ENCODE measurements at regions not wholly inside any gene's neighbourhood (a gene's known extent, or its start where the extent isn't known, plus 50 kb on each side); places are given as distances from the start of the nearest gene placed in this dataset.
"Not testable (repeated sequence)": the region's sequence is repeated elsewhere in the genome, so short reads cannot be mapped to it uniquely, and the experiment has no call there.

DNA sequence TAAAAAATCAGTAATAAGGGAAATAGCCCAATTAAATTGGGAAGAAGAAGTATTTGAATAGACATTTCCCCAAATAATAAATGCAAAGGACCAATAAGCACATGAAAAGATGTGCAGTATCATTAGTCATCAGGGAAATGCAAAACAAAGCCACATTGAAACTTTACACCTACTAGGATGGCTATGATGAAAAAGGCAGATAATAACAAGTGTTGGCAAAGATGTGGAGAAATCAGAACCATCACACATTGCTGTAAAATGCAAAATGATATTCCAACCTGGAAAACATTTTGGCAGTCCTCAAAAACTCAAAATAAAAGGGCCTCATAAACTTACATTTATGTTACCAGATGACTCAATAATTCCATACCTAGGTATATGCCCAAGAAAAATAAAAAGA lies 131.1 kb upstream of the G2E3 start:
- no peak for DNase-seq (ENCODE audit: low spot score)

DNA sequence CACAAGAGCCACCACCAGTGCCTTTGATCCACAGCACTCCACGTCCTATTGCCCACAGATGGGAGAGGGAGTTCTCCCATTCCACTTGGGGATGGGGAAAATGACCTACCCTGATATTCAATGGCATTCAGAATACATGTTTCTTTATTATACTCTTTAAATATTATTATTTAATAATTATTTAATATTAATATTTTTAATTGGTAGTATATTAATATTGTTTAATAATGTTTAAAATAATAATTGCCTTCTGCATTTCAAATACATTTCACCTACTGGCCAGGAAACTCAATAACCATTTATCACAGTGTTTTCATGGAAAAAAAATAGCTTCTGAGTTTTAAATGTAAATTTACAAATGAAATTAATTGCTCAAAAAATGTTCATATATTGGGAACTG lies 127.4 kb upstream of the G2E3 start:
- DNase-seq (ENCODE audit: low spot score): no peak

DNA sequence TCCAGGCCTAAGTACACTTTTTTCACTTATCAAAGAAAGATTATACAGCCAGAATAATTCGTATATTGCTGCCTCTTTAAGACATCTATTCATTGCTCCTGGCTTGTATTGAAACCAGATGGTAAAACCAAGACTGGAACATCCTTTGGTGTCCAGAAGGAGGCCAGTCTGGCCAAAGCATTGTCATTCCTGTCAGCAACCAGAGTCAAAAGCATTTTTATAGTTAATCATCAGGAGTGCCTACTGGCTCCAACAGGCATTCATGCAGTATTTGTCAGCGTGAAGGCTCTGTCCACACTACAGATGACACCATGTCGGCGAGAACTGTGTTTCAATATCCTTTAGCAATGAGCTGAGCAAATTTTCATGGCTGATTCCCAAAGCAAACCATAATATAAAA lies 118.0 kb upstream of the G2E3 start:
- DNase-seq (ENCODE audit: low spot score): no peak

DNA sequence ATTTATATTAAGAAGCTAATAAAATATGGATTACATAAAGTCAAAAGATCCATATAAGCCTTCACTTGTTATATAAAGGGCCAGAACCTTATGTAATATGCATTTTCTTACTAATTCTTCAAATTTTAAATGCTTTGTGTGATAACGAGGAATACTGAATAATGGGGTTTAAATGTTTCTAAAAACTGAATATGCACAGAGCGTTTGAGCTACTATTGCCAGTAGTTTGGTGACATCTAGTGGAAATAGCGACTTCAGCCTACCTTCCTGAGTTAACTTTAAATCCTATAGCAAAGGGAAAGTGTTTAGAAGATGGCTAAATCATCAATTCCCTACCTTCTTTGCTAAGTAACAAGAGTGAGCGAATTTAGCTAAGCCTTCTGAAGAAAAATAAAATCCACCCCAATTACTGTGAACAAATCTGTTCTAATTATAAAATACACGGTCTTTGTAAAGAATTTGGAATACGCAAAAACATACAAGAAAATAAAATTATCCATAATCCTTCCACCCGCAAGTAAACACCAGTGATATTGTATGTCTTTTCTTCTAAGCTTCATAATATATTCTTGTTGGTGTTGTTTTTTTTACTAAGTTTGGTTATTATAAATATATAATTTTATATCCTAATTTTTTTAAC lies 115.5 kb upstream of the G2E3 start:
- peak; percentile 21 for DNase-seq (ENCODE audit: low spot score)

DNA sequence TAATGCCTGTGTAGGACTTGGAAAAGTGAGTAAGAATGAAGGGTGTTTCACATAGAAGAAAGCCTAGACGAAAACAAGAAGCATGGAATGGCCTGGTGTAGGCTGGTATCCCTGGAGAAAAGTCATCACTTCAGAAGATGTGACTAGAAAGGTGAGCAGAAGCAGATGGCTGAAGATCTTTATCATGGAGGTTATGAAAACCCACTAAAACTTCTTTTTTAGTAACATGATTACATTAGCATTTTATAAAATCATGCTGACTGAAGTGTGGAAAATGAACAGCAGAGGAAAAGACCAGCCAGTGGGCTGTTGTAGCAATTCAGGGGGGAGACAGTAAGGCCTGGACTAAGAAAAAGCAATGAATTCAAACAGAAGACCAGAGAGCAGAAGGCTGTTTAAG lies 114.5 kb upstream of the G2E3 start:
- DNase-seq (ENCODE audit: low spot score): no peak

DNA sequence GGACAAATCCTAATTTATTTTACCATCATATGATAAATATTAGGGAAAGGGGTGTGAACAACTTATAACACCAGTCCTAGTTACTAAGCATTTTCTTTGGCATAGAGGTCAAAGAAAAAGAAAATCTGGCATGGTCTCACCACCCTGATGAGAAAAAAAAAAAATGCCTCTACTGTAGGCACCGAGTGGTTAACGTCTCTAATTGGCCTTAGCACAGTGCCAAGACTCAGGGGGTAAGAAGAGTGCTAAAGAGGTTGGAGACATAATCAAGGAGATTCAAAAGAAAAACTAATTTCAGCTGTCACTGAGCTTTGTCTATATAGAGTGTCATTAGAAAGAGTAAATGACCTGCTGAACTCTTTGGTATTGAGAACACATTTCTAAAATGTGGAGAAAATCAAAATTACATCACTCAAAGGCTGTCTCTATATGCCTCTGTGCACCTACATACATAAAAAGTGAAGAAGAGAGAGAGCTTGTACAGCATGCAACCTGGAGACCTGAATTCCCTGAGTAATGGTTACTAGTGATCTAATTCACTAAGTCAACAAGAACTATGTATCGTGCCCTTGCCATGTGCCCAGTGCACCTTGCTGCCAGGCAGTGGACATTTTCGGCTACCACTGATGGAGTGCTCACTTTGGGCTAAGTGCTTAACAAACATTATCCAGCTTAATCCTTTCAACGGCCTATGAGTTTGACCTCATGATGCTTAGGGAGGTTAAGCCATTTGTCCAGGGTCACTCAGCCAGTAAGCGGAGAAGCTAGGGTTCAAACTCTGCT lies 113.8 kb upstream of the G2E3 start:
- no peak for DNase-seq (ENCODE audit: low spot score)

DNA sequence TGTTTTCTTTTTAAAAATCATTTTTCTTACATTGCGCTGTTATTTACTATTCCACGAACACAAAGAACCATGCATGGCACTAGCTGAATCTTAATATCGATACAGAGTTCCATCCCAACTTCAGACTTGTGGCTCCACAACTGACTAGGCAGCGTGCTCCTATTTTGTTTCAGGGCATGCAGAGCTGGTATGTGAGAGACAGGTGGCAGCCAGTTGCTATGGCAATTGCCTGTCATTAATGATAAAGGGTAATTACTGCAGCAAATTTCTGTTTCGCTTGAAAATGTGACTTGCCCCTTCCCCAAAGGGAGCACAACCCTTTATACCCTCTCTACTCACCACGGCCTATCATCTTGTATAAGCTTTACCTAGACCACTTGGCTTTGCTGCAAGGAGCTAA lies 113.1 kb upstream of the G2E3 start:
- DNase-seq (ENCODE audit: low spot score): no peak

DNA sequence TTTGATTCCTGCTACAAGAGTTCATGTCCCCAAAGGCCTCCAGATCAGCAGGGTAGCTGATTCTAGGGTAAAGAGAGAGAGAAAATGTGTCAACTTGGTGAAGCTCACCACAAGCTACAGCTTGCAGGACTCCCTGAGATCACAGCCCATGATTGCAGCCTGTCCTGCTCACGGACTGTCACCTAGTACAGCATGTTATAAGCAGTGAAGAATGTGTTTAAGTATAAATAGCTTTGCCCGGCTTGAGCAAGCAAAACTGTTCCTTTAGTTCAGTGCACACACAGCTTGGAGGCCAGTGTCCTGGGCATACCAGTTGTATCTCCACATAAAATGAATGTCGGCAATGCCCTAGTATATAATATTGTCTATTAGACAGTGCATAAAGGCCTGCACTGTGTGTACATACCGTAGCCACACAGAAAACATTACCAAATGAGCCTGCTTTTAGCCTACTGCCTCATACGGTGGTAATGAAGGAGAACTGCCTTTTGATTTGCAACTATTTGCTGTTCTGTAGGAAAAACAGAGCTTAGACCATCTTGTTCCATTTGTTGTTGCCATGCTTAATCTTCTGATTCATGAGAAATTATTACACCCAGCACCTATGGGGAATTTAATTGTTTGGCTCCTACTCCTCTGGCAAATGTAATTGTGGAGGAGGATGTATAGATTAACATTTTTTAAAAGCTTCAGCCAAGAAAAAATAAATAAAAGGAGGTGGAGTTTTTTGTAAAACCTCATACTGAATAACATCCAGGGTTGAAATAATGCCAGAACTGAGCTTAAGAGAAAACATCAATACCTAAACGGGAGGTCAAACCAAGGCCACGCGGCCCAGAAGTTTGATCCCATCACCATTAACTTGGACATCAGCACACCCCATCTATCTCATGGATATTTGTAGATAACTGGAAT lies 108.1 kb upstream of the G2E3 start:
- no peak for DNase-seq (ENCODE audit: low spot score)

DNA sequence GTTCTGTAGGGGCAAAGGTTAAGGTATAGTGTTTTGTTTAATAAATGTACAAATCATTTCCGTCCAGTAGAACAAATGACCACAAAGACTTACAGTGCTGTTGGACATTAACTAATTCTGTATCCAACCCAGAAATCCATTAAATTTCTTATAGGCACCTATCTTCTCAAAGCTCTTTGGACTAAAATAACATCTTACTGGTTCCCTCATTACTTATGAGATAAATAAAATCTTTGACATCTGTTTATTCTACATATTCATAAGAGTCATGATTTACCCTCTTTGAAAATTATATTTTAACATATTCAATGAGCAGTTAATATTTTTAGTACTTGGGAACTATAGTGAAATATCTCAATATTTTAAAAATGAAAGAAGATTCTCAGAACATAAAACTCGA lies 102.7 kb upstream of the G2E3 start:
- no peak for DNase-seq (ENCODE audit: low spot score)

DNA sequence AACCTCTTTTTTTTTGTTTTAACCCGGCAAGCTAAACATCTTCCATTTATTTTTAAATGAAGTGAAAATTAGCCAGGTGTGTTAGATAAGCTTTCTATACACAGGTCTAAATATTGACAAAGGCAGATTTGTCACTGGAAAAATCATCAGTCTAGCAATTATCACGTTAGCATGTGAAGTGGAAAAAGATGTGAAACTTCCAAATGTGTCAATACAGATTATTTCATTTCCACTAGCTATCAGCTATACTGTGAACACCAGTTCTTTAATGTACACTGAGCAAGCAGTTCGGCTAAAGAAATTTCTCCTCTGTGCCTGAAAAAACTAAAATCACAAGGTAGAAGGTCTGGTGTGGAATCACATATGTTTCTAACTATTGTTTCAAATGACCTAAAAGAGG lies 96.6 kb upstream of the G2E3 start:
- no peak for DNase-seq (ENCODE audit: low spot score)

DNA sequence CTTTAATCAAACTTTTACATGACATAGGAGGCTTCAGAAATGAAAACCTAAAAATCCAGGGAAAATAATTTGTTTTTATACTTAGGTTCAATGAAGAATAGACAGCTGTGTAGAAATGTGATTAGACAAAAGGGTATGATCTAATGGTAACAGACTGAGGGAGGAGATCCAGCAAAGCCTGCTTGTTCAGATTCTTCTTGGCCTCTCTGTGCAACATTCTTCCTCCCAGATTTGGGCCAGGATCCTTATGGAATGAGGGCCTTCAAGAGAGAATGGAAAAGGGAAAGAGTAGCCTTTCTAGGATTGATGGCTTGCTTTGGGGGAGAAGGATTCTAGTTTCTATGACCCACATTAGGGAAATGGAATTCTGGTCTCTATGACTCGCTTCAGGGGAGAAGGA lies 94.5 kb upstream of the G2E3 start:
- DNase-seq (ENCODE audit: low spot score): no peak

DNA sequence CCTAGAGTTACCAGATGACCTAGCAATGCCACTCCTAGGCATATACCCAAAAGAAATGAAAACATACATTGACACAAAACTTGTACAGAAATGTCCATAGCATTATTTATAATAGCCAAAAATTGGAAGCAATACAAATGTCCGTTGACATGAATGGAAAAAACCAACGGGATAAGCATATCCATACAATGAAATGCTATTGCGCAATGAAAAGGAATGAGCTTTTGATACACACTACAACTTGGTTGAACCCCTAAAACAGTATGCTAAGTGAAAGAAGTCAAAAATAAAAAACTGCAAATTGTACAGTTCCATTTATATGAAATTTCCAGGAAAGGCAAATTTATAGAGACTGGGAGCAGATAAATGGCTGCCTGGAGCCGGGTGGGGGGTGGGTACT lies 90.6 kb upstream of the G2E3 start:
- DNase-seq (ENCODE audit: low spot score): no peak

DNA sequence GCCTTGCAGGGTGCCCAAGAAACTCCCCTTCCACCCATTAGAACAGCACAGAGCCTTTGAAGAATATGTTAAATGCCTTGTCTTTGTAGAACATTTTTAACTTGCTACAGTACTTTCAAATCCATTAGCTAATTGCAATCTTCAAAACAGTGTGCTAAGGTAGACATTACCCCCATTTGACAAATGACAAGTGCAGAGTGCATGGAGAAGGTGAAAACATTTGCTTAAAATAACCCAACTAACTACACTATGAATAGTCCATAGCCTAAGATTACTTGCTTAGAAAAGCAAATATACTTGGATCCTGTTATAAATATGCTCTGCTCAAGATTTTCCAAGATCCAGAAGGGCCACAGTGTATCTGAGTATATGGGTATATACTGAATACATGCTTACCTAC lies 87.0 kb upstream of the G2E3 start:
- DNase-seq (ENCODE audit: low spot score): no peak

DNA sequence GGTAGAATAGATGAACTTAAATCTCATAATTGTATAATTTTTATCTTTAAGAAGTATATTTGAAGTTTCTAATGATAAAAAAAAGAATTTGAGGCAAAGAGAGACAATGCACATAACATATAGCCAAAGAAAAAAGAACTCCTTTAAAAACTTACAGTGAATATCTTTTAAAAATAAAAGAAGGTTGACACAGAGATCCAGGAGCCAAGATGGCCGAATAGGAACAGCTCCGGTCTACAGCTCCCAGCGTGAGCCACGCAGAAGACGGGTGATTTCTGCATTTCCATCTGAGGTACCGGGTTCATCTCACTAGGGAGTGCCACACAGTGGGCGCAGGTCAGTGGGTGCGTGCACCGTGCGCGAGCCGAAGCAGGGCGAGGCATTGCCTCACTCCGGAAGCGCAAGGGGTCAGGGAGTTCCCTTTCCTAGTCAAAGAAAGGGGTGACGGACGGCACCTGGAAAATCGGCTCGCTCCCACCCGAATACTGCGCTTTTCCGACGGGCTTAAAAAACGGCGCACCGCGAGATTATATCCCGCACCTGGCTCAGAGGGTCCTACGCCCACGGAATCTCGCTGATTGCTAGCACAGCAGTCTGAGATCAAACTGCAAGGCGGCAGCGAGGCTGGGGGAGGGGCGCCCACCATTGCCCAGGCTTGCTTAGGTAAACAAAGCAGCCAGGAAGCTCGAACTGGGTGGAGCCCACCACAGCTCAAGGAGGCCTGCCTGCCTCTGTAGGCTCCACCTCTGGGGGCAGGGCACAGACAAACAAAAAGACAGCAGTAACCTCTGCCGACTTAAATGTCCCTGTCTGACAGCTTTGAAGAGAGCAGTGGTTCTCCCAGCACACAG lies 84.9 kb upstream of the G2E3 start:
- not testable (repeated sequence) for DNase-seq (ENCODE audit: low spot score)

DNA sequence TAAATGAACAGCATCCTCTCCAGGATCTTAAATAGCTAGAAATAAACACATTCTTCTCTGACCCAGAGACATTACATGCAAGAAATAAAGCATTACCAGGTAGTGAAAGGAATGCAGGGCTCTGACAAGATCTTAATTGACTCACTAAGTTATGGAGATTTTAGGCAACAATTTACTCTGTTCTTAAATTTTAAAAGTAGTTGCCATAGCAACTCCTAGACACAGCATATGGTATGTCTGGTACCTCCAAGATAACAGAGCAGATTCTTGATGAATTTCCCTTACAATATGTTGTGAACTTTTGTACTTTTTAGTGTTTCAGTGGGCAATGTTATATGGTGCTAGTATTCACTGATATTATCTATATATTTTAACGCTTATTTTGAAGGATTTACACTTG lies 76.7 kb upstream of the G2E3 start:
- DNase-seq (ENCODE audit: low spot score): no peak

DNA sequence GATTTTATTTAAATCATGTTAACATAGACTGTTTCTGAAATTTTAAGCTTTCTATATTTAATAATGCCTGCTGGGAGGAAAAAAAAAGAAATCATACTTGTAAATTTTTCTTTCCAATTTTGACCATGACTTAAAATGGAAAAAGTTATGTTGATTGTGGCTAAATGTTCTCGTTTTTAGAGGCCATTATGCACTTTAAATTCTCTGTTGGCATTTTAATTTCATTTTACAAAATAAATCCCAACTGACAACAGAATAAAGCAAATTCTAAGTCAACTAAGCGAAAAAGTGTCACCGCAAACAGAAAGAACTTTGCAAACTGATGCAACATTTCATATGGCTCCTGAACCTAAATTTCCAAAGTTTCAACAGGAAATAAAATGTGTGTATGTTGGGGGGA lies 74.8 kb upstream of the G2E3 start:
- DNase-seq (ENCODE audit: low spot score): no peak

DNA sequence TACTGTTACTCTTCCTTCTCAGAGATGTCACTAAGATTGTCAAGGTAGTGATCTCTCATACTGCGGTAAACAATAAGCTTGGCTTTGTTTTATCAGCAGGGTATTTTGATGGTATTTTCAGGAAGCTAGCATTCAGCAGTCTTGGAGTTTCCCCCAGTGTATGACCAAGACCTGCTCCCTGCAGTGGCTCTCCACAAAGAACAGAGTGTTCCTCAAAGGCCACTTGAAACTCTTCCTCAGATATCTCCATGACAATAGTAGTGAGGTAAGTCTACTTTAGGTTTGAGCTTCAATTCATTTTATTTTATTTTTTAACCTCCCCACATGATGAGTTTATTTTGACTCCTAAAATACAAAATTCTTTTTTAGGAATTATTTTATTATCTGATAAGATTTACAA lies 74.0 kb upstream of the G2E3 start:
- DNase-seq (ENCODE audit: low spot score): no peak

DNA sequence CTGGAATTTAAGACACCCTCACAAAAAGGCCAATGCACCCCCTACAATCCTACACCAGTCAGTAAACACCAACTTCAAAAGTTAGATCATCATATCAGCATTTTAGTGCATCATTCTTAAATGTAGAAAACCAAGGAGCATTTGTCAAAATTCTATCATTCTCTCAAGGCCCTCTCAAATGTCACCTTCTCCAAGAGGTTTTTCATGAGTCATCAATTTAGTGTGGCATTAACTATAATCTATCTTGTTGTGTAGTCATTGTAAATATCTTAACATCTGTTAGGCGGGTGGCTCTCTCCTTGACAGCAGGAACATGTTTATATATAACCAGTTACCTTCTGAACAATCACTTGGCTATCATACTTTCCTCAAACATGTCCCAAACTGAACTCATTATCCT lies 62.1 kb upstream of the G2E3 start:
- no peak for DNase-seq (ENCODE audit: low spot score)

DNA sequence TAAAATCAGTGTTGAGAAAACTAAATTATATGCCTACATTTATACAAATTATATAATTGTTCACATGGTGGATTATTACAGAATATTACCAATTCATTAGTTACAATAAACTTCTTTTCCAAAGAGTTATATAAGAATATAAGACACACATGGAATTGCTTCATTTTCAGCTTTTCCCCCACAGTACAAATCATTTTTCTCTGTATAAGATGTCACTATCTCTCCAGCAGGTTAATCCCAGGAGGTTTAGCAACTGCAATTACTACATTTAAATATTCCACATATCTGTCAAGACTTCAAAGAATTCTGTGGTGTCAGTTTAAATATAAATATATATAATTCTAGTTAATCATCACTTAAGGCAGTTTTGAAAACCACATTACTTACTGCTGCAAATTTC lies 59.6 kb upstream of the G2E3 start:
- DNase-seq (ENCODE audit: low spot score): no peak

DNA sequence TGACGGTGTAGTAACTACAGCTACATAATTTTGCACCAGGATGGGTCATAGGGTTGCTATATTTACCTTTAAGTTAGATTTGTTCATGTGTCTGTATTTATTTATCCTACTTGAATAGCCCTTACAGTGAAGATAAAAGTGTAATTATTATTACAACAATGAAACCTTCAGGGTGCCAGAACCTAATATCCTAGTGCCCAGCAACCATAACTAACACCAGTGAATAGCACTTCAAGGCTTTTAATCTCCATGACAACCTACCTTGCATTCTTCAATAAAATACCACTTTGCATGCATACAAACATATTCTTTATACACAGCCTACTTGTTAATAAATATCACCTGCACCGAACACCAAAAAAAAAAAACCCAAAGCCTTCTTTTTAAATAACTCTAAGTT lies 58.7 kb upstream of the G2E3 start:
- no peak for DNase-seq (ENCODE audit: low spot score)

DNA sequence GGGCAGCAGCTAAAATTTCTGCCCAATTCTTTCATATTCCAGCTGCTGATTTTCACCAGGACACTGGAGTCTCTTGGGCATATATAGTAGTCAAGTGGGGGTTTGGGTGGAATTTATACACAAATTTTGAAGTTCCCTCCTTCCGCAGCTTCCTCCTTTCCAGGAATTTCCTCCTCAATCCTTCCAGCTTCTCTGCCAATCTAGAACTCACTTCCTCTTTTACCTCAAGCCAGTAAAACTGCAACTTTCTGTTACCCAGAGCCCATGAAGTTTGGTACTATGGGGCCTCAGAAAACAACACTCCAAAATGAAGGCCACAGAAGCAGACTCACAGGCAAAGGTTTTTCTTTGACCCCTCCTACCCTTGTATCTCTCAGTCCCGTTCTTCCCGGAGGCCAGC lies 51.7 kb upstream of the G2E3 start:
- DNase-seq (ENCODE audit: low spot score): no peak
